Endodermal cell (in vitro differentiated cells): ENCODE measurements at regions not wholly inside any gene's neighbourhood (a gene's known extent, or its start where the extent isn't known, plus 50 kb on each side); places are given as distances from the start of the nearest gene placed in this dataset.

Experiments
- DNase-seq: peaks from one replicate; pipeline ENCODE4 v3.0.0-alpha.2; 2017
- H3K27ac ChIP-seq: 2 replicates; pipeline ENCODE4 v1.5.1; 2013; ENCODE audit warnings: mild to moderate bottlenecking, low read depth, low read length, moderate library complexity
- H3K27me3 ChIP-seq: 2 replicates; pipeline ENCODE4 v1.6.1; 2013; ENCODE audit warnings: mild to moderate bottlenecking, low read length, moderate library complexity; ENCODE audit not compliant: insufficient read depth, control insufficient read depth, poor library complexity, severe bottlenecking
- H3K36me3 ChIP-seq: 2 replicates; pipeline ENCODE4 v1.7.0; 2013; ENCODE audit warnings: mild to moderate bottlenecking, low read length, moderate library complexity; ENCODE audit not compliant: control insufficient read depth, insufficient read depth
- H3K4me1 ChIP-seq: one replicate; pipeline ENCODE4 v1.7.0; 2013; ENCODE audit warnings: low read length; ENCODE audit not compliant: control insufficient read depth, insufficient read depth
- H3K4me3 ChIP-seq: 2 replicates; pipeline ENCODE4 v1.5.1; 2013; ENCODE audit warnings: mild to moderate bottlenecking, low read length, moderate library complexity
- H3K9ac ChIP-seq: 2 replicates; pipeline ENCODE4 v1.6.1; 2013; ENCODE audit warnings: mild to moderate bottlenecking, low read length, moderate library complexity; ENCODE audit not compliant: poor library complexity, severe bottlenecking; ENCODE audit errors: extremely low read depth
- H3K9me3 ChIP-seq: 2 replicates; pipeline ENCODE4 v1.6.1; 2013; ENCODE audit warnings: mild to moderate bottlenecking, low read length, moderate library complexity; ENCODE audit not compliant: control insufficient read depth
- H3K27ac Mint-ChIP-seq: 2 replicates; pipeline ENCODE4 v1.8.0; 2020; ENCODE audit warnings: mixed read lengths
- H3K27me3 Mint-ChIP-seq: 2 replicates; pipeline ENCODE4 v1.8.0; 2021; ENCODE audit warnings: mild to moderate bottlenecking, mixed read lengths; ENCODE audit not compliant: insufficient read depth
- H3K36me3 Mint-ChIP-seq: 2 replicates; pipeline ENCODE4 v1.8.0; 2020; ENCODE audit warnings: low read depth, mixed read lengths
- H3K4me1 Mint-ChIP-seq: 2 replicates; pipeline ENCODE4 v1.8.0; 2020; ENCODE audit warnings: mixed read lengths
- H3K4me3 Mint-ChIP-seq: 2 replicates; pipeline ENCODE4 v1.8.0; 2020; ENCODE audit warnings: mild to moderate bottlenecking, moderate library complexity, mixed read lengths
- H3K9me3 Mint-ChIP-seq: 2 replicates; pipeline ENCODE4 v1.8.0; 2020; ENCODE audit warnings: mild to moderate bottlenecking, mixed read lengths
- WGBS, 2 experiments: methylation state at CpG; one replicate each; pipeline versions ENCODE4 v1.1.5 to v1.1.7; 2013; ENCODE audit warnings: missing lambda C conversion rate in 2 of 2, mixed read lengths in 1 of 2; ENCODE audit not compliant: insufficient coverage in 1 of 2, insufficient read length in 1 of 2; 5-methylcytosine and 5-hydroxymethylcytosine counted together
- TF ChIP-seq, protein P1 (sequence below): fragments of 200-600 bp; sonication (generic); conservative IDR thresholded peaks from 2 replicates; pipeline ENCODE4 v1.5.0; 2021; ENCODE audit warnings: antibody characterized with exemption, mild to moderate bottlenecking

DNA sequence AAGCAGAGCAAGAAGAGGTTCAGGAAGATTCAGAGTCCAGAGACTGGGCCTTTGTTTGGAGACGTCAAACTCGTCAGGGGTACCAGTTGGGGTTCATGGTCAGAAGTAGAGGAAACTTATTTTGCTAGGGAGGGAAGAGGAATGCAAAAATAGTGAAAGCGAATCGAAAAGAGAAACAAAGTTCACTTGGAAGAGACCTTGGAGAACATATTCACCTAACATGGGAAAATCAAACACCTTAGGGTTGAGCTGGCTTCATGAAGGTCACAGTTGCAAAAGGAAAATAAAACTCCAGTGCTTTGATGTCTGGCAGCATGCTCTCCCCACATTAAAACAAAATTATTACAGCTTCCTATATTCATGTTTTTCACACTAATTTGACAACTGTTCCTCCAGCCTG, 440.4 kb downstream of the EPM2A start:
- Histone ChIP-seq H3K9me3 (no peaks in the 10 kb centered on the region), H3K36me3 (no peaks in the 10 kb centered on the region), H3K4me3 (no peak overlapping the region), H3K27me3 (no peaks in the 10 kb centered on the region), H3K9ac (no peak overlapping the region), H3K27ac (no peak overlapping the region), H3K4me1 (no peaks in the 10 kb centered on the region)
- no peak overlapping the region for H3K4me3 Mint-ChIP-seq
- TF ChIP-seq, protein P1, sequence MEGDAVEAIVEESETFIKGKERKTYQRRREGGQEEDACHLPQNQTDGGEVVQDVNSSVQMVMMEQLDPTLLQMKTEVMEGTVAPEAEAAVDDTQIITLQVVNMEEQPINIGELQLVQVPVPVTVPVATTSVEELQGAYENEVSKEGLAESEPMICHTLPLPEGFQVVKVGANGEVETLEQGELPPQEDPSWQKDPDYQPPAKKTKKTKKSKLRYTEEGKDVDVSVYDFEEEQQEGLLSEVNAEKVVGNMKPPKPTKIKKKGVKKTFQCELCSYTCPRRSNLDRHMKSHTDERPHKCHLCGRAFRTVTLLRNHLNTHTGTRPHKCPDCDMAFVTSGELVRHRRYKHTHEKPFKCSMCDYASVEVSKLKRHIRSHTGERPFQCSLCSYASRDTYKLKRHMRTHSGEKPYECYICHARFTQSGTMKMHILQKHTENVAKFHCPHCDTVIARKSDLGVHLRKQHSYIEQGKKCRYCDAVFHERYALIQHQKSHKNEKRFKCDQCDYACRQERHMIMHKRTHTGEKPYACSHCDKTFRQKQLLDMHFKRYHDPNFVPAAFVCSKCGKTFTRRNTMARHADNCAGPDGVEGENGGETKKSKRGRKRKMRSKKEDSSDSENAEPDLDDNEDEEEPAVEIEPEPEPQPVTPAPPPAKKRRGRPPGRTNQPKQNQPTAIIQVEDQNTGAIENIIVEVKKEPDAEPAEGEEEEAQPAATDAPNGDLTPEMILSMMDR, result no peak
- H3K4me1 Mint-ChIP-seq, result no peaks in the 10 kb centered on the region
- no peak overlapping the region for H3K27ac Mint-ChIP-seq
- DNase-seq, result no peak
- no peaks in the 10 kb centered on the region for H3K9me3 Mint-ChIP-seq
- no peaks in the 10 kb centered on the region for H3K36me3 Mint-ChIP-seq
- WGBS, 2 experiments, result 94 to 96% methylated on average over 3 to 4 of the region's 4 CpGs
- no peaks in the 10 kb centered on the region for H3K27me3 Mint-ChIP-seq

DNA sequence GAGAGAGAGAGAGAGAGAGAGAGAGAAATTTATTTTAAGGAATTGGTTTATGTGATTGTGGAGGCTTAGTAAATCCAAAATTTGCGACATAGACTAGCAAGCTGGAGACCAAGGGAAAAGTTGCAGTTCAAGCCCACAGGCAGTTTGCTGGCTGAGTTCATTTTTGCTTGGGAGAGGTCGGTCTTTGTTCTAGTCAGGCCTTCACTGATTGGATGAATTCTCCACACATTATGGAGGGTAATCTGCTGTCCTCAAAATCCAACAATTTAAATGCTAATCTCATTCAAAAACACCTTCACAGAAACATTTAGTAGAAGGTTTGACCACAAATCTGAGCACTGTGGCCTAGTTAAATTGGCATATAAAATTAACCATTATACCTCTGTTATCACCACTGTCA, 439.6 kb downstream of the EPM2A start:
- H3K9ac ChIP-seq, result no peak overlapping the region
- TF ChIP-seq, protein P1, result no peak
- H3K27ac ChIP-seq, result no peak overlapping the region
- H3K9me3 ChIP-seq, result no peaks in the 10 kb centered on the region
- H3K36me3 Mint-ChIP-seq, result no peaks in the 10 kb centered on the region
- H3K9me3 Mint-ChIP-seq, result no peaks in the 10 kb centered on the region
- no peaks in the 10 kb centered on the region for H3K36me3 ChIP-seq
- no peaks in the 10 kb centered on the region for H3K4me1 Mint-ChIP-seq
- H3K4me3 ChIP-seq, result no peak overlapping the region
- no peak overlapping the region for H3K4me3 Mint-ChIP-seq
- H3K27me3 ChIP-seq, result no peaks in the 10 kb centered on the region
- no peaks in the 10 kb centered on the region for H3K4me1 ChIP-seq
- no peak overlapping the region for H3K27ac Mint-ChIP-seq
- no peaks in the 10 kb centered on the region for H3K27me3 Mint-ChIP-seq
- no peak for DNase-seq
- 94 to 100% methylated on average over 1 to 2 of the region's 2 CpGs for WGBS, 2 experiments

DNA sequence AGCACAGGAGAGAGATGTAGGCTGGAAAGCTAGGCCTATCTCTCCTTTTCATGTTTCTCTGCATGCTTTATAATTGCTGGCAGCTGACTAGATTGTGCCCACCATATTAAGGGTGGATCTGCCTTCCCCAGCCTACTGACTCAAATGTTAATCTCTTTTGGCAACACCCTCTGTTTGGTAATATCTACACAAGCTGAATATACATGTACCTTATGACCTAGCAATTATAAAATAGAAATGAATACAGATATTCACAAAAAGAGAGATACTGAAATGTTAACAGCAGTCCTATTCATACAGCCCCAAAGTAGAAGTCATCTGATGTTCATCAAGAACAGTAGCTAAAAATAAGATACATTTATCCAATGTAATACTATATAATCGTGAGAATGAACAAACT, 429.6 kb downstream of the EPM2A start:
- Mint-ChIP-seq H3K4me1 (peaks cover 11% of the 10 kb centered on the region), H3K9me3 (no peaks in the 10 kb centered on the region), H3K4me3 (no peak overlapping the region), H3K36me3 (no peaks in the 10 kb centered on the region), H3K27ac (no peak overlapping the region), H3K27me3 (no peaks in the 10 kb centered on the region)
- Histone ChIP-seq H3K9ac (no peak overlapping the region), H3K4me1 (peaks cover 11% of the 10 kb centered on the region), H3K9me3 (no peaks in the 10 kb centered on the region), H3K4me3 (no peak overlapping the region), H3K36me3 (no peaks in the 10 kb centered on the region), H3K27me3 (no peaks in the 10 kb centered on the region), H3K27ac (no peak overlapping the region)
- no peak for DNase-seq
- WGBS, 2 experiments, result no CpG with 5 or more reads among the region's 1 CpG
- TF ChIP-seq, protein P1, result no peak
